DND-41 (cell line): ENCODE measurements at regions not wholly inside any gene's neighbourhood (a gene's known extent, or its start where the extent isn't known, plus 50 kb on each side); places are given as distances from the start of the nearest gene placed in this dataset.

Source experiments
- EZH2 ChIP-seq: IDR thresholded peaks from 3 replicates; pipeline ENCODE4 v1.6.1; 2012; ENCODE audit warnings: borderline replicate concordance, low read depth, mild to moderate bottlenecking, moderate library complexity, low read length, inconsistent platforms; ENCODE audit not compliant: severe bottlenecking
- TF ChIP-seq, protein P1 (sequence below): IDR thresholded peaks from 2 replicates; pipeline ENCODE4 v1.5.1; 2012; ENCODE audit warnings: borderline replicate concordance, low read length, moderate library complexity, mild to moderate bottlenecking; ENCODE audit not compliant: poor library complexity, severe bottlenecking; ENCODE audit errors: extremely low read depth

DNA sequence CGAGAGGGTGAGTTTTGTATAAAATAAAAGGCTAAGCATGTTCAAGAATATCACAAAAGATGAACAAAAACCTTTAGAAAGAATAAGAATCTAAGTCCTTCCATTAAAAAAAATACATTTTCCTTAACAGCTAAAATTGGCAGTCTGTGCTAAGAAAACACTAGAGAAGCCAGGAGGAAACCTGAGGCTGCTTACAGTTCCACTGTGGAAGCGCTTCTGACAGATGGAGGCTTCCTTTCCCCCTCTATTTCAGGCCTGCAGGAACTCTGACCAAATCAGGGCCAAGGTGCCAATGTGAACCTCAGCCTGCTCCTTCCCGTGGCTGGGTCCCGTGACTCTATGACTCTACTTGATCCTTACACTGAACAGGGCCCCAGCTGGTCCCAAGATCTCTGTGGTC is 108.1 kb upstream of the ARHGAP28 start:
- TF ChIP-seq, protein P1, sequence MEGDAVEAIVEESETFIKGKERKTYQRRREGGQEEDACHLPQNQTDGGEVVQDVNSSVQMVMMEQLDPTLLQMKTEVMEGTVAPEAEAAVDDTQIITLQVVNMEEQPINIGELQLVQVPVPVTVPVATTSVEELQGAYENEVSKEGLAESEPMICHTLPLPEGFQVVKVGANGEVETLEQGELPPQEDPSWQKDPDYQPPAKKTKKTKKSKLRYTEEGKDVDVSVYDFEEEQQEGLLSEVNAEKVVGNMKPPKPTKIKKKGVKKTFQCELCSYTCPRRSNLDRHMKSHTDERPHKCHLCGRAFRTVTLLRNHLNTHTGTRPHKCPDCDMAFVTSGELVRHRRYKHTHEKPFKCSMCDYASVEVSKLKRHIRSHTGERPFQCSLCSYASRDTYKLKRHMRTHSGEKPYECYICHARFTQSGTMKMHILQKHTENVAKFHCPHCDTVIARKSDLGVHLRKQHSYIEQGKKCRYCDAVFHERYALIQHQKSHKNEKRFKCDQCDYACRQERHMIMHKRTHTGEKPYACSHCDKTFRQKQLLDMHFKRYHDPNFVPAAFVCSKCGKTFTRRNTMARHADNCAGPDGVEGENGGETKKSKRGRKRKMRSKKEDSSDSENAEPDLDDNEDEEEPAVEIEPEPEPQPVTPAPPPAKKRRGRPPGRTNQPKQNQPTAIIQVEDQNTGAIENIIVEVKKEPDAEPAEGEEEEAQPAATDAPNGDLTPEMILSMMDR: no peak
- no peak for TF ChIP-seq EZH2
